GOT3 (cell line): ENCODE measurements at regions not wholly inside any gene's neighbourhood (a gene's known extent, or its start where the extent isn't known, plus 50 kb on each side); places are given as distances from the start of the nearest gene placed in this dataset.
A peak's percentile ranks its signal among the peaks of the same experiment; 100 is the strongest.
"Not testable (repeated sequence)": the region's sequence is repeated elsewhere in the genome, so short reads cannot be mapped to it uniquely, and the experiment has no call there.

Experiments used
- DNase-seq: peaks from one replicate; lab custom pipeline; 2025; ENCODE audit warnings: mixed read lengths; lab: John Stamatoyannopoulos, UW

- DNase-seq, result peak; percentile 33
Observed at GRCh38 chr7:104956753-104957450, 57.1 kb upstream of the KMT2E start.

DNA sequence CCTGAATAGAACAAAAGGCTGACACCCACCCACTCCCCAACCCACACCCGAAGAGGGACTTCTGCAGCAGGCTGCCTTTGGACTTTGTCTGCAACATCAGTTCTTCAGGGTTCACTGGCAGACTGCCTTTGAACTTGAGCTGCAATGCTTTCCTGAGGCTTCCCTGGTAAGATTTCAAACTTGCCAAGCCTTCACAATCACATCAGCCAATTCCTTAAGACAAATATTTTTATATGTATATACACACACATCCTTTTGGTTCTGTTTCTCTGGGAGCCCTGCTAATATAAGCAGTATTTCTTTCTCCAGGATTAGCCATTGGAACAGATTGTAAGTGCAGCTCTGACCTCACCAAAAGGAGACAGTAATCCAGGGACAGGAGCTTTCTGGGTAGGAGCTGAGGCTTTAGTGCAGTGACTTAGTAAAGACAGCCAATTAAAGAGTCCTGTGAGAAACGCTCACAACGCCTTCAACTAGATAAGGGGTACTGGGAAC, 55.6 kb upstream of the KMT2E start:
- no peak for DNase-seq

DNA sequence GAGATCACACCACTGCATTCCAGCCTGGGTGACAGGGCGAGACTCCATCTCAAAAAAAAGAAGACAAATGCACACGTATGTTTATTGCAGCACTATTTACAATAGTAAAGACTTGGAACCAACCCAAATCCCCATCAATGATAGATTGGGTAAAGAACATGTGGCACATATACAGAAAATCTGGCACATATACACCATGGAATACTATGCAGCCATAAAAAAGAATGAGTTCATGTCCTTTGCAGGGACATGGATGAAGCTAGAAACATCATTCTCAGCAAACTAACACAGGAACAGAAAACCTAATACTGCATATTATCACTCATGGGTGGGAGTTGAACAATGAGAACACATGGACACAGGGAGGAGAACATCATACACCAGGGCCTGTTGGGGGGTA, 54.5 kb upstream of the KMT2E start:
- not testable (repeated sequence) for DNase-seq

DNA sequence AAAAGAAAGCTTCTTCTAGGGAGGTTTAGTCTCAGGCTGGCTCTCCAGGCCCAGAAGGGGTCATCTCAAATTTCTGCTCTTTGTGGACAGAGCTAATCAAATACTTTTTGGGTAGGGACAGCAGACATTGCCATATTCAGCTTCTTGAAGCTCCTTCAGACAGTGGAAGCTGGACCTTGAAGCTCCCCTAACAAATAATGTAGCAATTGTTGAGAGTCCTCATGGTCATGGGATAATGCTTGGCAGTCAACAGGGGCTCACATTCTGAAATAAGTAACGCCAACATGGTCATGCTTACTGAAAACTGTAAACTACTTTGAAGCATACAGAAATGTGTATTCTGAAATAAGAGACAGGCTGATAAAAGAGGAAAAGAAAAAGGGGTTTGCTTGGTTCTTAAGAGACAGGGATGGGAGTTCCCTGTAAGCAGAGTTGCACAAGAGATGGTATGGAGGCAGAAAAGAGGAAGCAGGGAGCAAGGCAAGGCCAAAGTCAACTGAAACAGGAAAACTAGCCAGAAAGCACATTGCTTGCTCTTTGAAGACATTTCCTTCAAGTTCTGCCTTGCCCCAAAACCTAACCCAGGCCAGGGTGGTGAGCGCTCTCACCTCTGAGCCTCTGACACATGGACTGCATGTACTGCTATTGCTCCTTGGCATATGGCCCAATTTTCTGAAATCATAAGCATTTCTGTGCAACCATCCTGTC, 53.1 kb upstream of the KMT2E start:
- DNase-seq, result no peak

- no peak for DNase-seq
Observed at GRCh38 chr7:104961821-104962220, 52.2 kb upstream of the KMT2E start.

DNA sequence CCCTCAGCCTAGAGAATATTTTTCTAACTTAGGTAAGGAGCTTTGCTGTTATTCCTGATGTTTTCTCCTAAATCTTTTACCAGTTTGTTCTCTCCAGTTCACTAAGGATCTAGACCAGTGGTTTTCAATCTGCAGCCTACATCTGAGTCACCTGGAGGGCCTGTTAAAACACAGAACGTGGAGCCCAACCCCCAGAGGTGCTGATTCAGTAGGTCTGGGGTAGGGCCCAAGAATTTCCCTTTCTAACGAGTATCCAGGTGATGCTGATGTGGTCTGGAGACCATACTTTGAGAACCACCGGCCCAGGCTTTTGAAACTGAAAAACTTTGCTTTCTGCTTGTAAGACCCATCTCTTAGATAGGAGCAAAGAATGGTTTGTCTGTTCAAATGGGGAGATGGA, 51.2 kb upstream of the KMT2E start:
- no peak for DNase-seq

DNA sequence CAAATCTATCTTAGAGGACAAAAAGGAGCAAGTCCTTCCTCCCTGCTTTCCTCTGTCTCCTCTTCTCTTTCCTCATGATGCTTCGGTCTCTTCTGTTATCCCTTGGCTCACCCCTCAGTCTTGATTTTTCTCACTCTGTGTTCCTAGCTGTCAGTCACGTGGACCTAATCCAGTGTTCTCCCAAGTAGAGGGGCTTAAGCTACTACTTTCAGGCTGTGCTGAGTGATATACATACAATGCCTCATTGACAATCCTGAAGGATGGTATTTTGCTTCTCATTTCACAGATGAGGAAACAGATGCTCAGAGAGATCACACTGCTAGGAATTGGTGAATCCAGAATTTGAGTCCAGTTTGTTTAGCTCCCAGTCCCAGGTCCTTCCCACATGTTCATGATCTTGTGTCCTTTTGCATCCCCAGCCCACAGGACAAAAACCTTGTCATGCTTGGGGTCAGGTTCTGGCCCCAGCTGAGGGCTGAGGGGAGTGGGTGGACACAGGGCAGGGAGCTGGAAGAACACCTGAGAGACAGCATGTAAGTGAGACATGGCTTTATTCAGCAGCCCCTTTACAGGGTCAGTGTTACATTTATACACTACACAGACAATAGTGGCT, 50.5 kb upstream of the KMT2E start:
- DNase-seq, result no peak

GRCh38 chr7:104963991-104964385, 50.0 kb upstream of the KMT2E start:
- no peak for DNase-seq
